ENCODE measurements at regions not wholly inside any gene's neighbourhood (a gene's known extent, or its start where the extent isn't known, plus 50 kb on each side); places are given as distances from the start of the nearest gene placed in this dataset.

GRCh38 chr2:78260861-78261260 is 738.7 kb upstream of the LRRTM4 start (continued):
- TF ChIP-seq ZFP37 (CRISPR knock-in tag; IDR thresholded peaks at IDR 0.05; ENCODE audit: borderline replicate concordance) = no peak
- peak; percentile 84 for TF ChIP-seq SIX4 (CRISPR knock-in tag; IDR thresholded peaks at IDR 0.05)
- TF ChIP-seq FOXA3 (CRISPR knock-in tag; IDR thresholded peaks at IDR 0.05) = peak; percentile 100
- TF ChIP-seq ZSCAN31 (CRISPR knock-in tag; IDR thresholded peaks at IDR 0.05; ENCODE audit: low read depth) = no peak
- no peak for TF ChIP-seq KAT8 (CRISPR knock-in tag; IDR thresholded peaks at IDR 0.05)
- no peak for TF ChIP-seq ZNF484 (CRISPR knock-in tag; IDR thresholded peaks at IDR 0.05; ENCODE audit: borderline replicate concordance, low read depth)
- TF ChIP-seq TCF7L2 (IDR thresholded peaks at IDR 0.05; ENCODE audit: low read depth, low read length) = no peak
- no peak for TF ChIP-seq ZNF451 (CRISPR knock-in tag; IDR thresholded peaks at IDR 0.05)
- no peak for TF ChIP-seq ZFP90 (CRISPR knock-in tag; IDR thresholded peaks at IDR 0.05; ENCODE audit: borderline replicate concordance)
- no peak for TF ChIP-seq E2F5 (CRISPR knock-in tag; conservative IDR thresholded peaks at IDR 0.05)
- TF ChIP-seq NONO (IDR thresholded peaks at IDR 0.05) = no peak
- no peak for TF ChIP-seq NONO (CRISPR knock-in tag; conservative IDR thresholded peaks at IDR 0.05)
- peak; percentile 91 for TF ChIP-seq TBX2 (CRISPR knock-in tag; IDR thresholded peaks at IDR 0.05; ENCODE audit: borderline replicate concordance)
- no peak for TF ChIP-seq PREB (CRISPR knock-in tag; IDR thresholded peaks at IDR 0.05)
- TF ChIP-seq ZNF513 (CRISPR knock-in tag; conservative IDR thresholded peaks at IDR 0.05) = no peak
- no peak for TF ChIP-seq ZNF589 (CRISPR knock-in tag; conservative IDR thresholded peaks at IDR 0.05)
- TF ChIP-seq ZFP36L2 (CRISPR knock-in tag; IDR thresholded peaks at IDR 0.05) = no peak
- TF ChIP-seq, protein P1, sequence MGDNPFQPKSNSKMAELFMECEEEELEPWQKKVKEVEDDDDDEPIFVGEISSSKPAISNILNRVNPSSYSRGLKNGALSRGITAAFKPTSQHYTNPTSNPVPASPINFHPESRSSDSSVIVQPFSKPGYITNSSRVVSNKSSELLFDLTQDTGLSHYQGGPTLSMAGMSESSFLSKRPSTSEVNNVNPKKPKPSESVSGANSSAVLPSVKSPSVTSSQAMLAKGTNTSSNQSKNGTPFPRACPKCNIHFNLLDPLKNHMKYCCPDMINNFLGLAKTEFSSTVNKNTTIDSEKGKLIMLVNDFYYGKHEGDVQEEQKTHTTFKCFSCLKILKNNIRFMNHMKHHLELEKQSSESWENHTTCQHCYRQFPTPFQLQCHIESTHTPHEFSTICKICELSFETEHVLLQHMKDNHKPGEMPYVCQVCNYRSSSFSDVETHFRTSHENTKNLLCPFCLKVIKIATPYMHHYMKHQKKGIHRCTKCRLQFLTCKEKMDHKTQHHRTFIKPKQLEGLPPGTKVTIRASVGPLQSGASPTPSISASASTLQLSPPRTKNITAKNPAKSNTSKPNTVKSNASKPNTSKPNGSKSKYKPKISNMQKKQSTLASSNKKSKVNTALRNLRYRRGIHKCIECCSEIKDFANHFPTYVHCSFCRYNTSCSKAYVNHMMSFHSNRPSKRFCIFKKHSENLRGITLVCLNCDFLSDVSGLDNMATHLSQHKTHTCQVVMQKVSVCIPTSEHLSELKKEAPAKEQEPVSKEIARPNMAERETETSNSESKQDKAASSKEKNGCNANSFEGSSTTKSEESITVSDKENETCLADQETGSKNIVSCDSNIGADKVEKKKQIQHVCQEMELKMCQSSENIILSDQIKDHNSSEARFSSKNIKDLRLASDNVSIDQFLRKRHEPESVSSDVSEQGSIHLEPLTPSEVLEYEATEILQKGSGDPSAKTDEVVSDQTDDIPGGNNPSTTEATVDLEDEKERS (CRISPR knock-in tag; IDR thresholded peaks at IDR 0.05) = peak; percentile 52; the same call in 1 of the 2 replicates
- TF ChIP-seq NR2C2 (CRISPR knock-in tag; IDR thresholded peaks at IDR 0.05; ENCODE audit: borderline replicate concordance) = no peak
- TF ChIP-seq MXI1 (IDR thresholded peaks at IDR 0.05; ENCODE audit: borderline replicate concordance, low read depth, low read length) = no peak; the same call in 2 of the 3 replicates
- TF ChIP-seq MED1 (CRISPR knock-in tag; IDR thresholded peaks at IDR 0.05) = peak; percentile 81
- no peak for TF ChIP-seq PLRG1 (conservative IDR thresholded peaks at IDR 0.05)
- TF ChIP-seq KDM3A (CRISPR knock-in tag; IDR thresholded peaks at IDR 0.05; ENCODE audit: low read depth) = no peak
- TF ChIP-seq ZNF704 (CRISPR knock-in tag; IDR thresholded peaks at IDR 0.05; ENCODE audit: borderline replicate concordance) = no peak
- TF ChIP-seq ZBTB20 (CRISPR knock-in tag; IDR thresholded peaks at IDR 0.05; ENCODE audit: borderline replicate concordance, low read depth) = peak; percentile 80; the same call in 1 of the 2 replicates

Data from HepG2 (cell line).